Breast epithelium (tissue), 3 donors: ENCODE measurements at regions not wholly inside any gene's neighbourhood (a gene's known extent, or its start where the extent isn't known, plus 50 kb on each side); places are given as distances from the start of the nearest gene placed in this dataset.

Source experiments
- POLR2A ChIP-seq: fragments of 450-650 bp; IDR thresholded peaks from one replicate; pipeline ENCODE4 v1.6.1; 2016; ENCODE audit warnings: antibody characterized with exemption, mild to moderate bottlenecking, moderate library complexity
- POLR2AphosphoS5 ChIP-seq, 3 donors: sonication (generic); formaldehyde crosslinking; IDR thresholded peaks; one replicate each; pipeline ENCODE4 v1.6.1; 2017; ENCODE audit warnings: antibody characterized with exemption in 3 of 3

DNA sequence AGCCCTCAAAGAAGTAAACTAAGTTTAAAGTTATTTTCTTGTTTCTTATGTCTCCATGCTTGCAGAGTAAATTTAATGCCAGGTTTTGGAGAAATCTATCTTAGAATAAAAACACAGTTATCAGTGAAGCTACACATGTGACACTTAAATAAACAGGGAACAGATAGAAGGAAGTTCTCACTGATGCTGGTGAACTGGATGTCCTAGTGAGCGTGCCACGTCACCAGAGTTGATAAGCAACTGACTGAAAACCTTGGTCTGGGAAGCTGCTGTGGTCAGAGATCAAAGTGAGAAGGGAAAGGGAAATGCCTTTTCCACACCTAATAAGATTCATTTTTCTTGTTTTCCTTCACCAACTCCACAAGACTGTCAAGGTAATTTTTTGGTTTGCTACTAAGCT lies 74.8 kb upstream of the PCED1B start:
- TF ChIP-seq POLR2AphosphoS5 (IDR thresholded peaks at IDR 0.05) = no peak
- no peak for TF ChIP-seq POLR2A
